Renal cortex interstitium (tissue), 11 donors: ENCODE measurements at regions not wholly inside any gene's neighbourhood (a gene's known extent, or its start where the extent isn't known, plus 50 kb on each side); places are given as distances from the start of the nearest gene placed in this dataset.
A peak's percentile ranks its signal among the peaks of the same experiment; 100 is the strongest.

ENCODE experiments used
- DNase-seq, 11 donors: peaks; one replicate each; pipeline ENCODE4 v3.0.0-alpha.2; 2013; ENCODE audit warnings: low read depth in 9 of 11, low spot score in 4 of 11; ENCODE audit errors: extremely low read depth in 1 of 11

DNA sequence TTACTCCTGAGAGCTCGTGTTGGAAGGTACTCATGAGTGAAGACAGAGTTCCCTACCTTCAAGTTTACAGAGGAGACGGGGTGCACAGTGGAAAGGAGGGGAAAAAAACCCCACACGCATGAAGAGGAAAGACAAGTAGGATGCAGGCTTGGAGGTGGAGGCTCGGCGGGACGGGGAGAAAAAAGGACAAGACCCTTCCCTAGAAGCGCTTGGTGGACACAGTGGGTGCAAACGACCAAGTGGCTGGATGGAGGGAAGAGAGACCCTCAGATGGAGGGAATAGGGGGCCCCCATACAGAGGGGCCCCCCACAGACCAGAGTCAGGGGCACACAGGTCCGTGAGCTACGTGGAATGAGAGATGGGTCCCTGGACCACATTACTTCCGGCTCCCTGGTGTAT, 380.1 kb downstream of the SHANK2 start:
- DNase-seq: no peak

DNA sequence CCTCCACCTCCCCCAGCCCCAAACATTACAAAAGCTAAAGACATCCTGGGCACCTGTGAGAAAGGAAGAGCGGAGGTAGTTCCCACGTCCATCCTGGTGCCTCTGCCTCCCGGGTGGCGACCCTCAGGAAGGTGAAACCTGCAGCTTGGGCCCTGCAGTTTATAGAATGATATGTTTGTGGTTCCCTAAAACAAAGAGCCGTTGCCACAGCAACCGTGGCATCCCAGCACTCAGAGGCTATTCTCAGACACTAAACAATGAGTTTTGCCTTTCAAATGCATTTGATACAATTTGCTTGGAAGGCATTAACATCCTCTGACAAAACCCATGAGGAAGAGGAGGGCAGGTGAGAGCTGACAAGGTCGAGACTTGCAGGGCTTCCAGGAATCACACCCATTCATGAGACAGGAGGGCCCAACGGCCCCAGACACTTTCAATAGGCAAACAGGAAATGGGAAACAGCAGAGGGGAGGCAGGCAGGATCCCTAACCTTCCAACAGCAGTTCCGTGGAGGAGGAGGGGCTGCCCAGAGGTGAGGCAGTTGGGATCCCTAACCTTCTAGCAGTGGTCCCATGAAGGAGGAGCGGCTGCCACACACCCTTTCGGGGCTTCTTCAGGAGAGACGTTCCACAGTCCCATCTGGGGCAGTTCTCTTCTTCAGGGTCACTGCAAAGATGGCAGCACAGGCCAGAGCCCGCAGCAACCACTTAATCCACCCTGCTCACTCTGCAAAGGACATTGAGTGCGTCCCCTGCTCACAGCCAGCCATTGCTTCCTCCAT, 379.2 kb downstream of the SHANK2 start:
- DNase-seq: no peak

DNA sequence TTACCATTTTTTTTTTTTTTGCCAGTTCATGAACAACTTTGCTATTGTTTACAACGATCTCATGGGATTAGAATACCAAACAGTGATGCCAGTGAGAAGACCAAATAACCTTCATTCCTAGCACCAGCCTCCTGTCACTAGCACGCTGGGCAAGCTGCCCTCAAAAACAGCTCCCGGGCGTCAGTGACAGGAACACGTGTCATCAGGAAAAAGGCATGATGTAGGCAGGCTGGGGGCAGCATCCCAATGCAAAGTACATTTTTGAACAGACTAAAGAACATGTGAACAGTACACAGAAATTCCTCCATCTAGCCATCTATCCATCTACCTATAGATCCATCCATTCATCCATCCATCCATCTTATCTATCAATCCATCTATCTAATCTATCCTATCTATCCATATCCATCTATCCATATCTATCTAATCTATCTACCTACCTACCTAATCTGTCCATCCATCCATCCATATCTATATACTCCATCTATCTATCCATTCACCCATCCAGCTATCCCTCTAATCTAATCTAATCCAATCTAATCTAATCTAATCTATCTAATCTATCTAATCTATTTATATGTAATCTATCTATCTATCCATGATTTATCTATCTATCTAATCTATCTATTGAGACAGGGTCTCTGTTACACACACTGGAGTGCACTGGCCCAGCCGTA, 378.5 kb downstream of the SHANK2 start:
- no peak for DNase-seq

- DNase-seq: no peak
Measured at GRCh38 chr11:70876685-70877084, 375.7 kb downstream of the SHANK2 start.

GRCh38 chr11:70877151-70877550, 375.2 kb downstream of the SHANK2 start:
- no peak for DNase-seq

GRCh38 chr11:70878366-70878765, 374.0 kb downstream of the SHANK2 start:
- no peak for DNase-seq

DNA sequence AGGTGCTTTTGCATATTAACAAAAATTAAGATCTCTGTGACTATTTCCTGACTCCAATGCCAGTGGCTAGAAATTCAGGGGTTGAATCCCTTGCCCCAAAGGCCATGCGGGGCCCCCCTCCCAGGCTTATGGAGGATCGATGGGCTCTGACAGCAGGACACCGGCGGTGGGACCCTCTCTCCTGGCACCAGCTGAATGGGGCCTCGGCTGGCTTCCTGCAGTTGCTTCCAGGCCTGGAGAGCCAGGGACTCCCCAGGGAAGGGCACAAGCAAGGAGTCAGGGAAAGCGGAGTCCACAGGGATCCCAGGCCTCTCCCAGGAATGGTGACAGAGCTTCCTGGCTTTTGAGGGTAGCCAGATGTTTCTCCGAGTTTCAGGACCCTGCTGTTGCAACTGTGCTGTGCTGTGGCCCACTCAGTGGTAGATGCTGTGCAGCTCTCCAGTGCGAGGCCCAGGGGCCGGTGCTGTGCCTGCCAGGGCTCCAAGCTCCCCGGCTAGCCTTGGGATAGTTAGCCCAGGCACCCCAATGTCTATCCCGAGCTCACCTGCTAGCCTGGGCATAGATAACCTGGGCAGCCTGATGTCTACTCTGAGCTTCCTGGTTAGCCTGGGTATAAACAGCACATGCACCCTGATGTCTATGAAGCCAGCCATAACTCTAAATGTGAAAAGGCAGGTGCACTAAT, 372.6 kb downstream of the SHANK2 start:
- no peak for DNase-seq

DNA sequence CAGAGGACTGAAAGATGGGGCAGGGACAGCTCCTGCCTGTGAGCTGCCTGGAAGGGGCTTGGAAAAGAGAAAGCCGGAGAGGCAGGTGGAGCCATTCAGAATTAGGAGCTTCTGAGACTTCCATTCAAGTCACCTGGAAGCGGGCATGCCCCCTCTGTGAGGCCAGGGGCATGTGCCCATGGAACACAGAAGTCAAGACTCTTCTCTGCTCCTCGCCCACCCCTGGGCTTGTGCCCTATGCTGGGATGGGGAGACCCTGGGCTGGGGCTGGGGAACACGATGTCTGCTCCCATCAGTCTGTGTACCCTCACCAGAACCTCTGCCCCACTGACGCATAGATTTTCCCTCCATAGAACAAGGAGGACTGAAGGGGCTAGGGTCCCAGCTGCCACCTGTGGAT, 372.0 kb downstream of the SHANK2 start:
- DNase-seq: no peak

- DNase-seq: no peak
Measured at GRCh38 chr11:70881948-70882715, 370.2 kb downstream of the SHANK2 start.

DNA sequence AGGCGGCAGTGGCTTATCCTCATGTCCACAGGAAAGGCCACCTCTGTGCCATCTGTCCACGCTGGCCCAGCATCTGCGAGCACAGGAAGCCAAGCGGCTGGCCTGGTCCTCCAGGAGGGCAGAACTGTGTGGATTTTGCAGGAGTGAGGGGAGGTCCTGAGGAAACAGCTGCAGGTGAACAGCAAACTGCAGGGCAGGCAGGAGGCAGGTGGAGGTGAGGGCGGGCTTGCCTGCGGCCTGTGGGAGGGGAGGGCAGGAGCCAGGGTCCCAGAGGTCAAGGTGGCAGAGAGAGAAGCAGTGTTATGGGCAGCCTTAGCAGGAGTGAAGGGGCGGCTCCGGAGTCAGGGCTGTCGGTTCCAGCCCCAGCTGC, 369.7 kb downstream of the SHANK2 start:
- DNase-seq: no peak

GRCh38 chr11:70883323-70883940, 368.9 kb downstream of the SHANK2 start:
- DNase-seq: no peak

- peak in 2 of 11 donors; percentile 18 to 33 for DNase-seq
Measured at GRCh38 chr11:70883973-70884623, 368.3 kb downstream of the SHANK2 start.

DNA sequence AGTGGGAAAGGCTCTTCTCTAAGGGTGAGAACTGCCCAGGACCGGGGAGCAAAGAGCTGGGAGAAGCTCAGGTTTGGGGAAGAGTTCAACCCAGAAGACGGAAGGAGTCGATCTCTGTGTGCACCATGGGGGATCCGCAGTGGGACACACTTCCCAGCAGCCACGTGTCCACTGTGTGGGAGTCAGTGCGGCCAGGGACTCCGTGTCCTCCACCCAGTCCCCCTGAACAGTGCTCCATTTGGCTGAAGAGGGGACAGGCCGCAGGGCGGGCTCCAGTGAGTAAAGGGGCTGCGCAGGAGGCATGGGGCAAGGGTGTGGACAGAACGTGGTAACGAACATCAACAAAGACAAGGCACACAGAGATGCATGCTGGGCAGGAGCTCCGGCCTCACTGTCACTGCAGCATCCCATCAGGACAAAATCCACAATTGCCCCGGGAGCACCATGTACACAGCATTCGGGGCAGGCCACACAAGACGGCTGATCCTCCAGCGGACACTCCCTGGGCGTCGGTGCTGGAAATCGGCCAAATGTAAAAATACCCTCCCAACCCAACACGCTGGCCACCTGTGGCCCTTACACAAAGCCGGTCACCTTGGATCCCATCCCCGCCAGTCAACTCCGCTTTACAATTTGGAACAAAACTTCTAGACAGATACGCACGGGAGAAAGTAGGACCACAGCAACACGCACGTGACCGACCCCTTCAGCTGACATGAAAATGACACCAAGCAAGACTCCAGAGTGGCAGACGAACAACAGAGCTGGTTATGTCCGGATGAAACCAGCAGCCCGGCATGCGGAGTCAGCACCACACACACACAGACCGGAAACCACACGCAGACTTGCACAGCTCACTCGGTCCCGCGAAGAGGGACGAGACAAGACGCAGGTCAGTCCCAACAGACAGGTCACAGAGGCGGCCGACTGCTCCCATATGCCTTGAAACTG, 366.8 kb downstream of the SHANK2 start:
- peak in 9 of 11 donors; percentile 20 to 55 (median 32) for DNase-seq

- no peak for DNase-seq
Measured at GRCh38 chr11:70886256-70886655, 366.1 kb downstream of the SHANK2 start.

GRCh38 chr11:70886676-70887541, 365.5 kb downstream of the SHANK2 start:
- DNase-seq: no peak

DNA sequence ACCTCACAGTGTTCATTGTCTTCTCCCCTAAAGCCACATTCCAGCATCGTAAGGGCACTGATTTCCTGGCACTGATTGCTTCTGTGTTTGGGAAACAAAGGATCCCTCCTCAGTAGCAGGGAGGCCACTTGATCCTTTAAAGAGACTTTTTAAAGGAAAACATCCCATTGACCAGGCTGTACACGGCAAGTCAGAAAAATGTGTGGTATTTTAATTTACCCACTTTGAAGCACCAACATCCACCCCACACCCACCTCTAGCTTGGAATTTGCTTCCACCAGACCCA, 364.9 kb downstream of the SHANK2 start:
- no peak for DNase-seq

DNA sequence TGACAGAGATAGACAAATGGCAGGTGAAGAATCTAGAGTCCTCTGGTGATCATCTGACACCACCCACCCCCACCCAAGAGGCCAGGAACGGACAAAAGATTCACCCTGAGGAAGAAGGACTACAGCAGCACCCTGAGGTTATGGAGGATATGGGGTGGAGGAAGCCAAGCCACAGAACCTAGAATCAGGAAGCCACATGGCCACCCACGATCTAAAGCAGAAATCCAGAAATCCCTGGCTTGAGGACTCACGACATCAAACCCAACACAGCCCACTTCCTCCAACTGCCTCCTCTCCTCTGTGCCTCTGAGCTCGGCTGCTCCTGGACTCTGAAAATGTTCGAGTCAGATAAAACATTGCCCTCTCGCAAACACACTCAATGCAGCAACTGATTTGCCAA, 364.3 kb downstream of the SHANK2 start:
- DNase-seq: no peak
